ENCODE measurements at regions not wholly inside any gene's neighbourhood (a gene's known extent, or its start where the extent isn't known, plus 50 kb on each side); places are given as distances from the start of the nearest gene placed in this dataset.
A peak's percentile ranks its signal among the peaks of the same experiment; 100 is the strongest.

DNA sequence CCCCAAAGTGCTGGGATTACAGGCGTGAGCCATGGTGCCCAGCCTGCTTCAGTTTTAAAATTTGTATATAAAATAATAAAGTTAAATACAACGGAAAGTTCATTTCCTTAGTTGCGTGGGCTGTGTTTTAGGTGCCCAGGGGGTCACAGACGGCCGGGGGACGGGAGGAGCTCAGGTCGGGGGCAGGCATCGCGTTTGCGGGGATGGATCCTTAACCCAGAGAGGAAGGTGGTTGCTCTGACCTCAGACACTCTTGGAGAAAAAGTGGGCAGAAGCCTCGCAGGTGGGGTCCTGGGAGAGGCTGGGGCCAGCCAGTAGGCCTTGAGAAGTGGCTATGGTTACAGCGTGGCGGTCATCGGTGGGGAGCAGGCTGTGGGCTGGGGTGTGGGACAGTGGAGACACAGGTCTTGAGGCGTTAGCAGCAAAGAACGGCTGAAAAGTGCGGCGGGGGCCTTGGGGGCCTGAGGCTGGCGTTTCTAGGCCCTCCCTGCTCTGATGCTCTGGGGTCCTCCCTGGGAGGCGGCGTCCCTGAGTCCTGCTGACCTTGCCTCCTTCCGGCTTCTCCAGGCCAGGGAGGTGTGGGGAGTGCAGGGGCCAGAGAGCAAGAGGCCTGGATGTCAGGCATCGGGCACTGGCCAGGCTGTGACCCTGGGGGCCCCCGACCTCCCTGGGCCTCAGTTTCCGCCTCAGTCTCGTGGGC is 54.4 kb downstream of the UNCX start:
- no peak for DNase-seq (ENCODE audit: low read depth)
- no peak overlapping the region for H3K4me3 ChIP-seq (ENCODE audit: low read depth, low read length)
- in situ Hi-C loops (cut with HindIII; ENCODE audit: low sequenced_read_pairs), result no loop called here
- no peak for TF ChIP-seq CTCF (IDR thresholded peaks at IDR 0.05; ENCODE audit: low read depth, low read length, missing control alignments)

- DNase-seq (ENCODE audit: low read depth), result no peak
- no peak for TF ChIP-seq CTCF (IDR thresholded peaks at IDR 0.05; ENCODE audit: low read depth, low read length, missing control alignments)
- H3K4me3 ChIP-seq (ENCODE audit: low read depth, low read length), result no peak overlapping the region
- in situ Hi-C loops (cut with HindIII; ENCODE audit: low sequenced_read_pairs), result no loop called here
Measured at GRCh38 chr7:1287752-1288201, 55.1 kb downstream of the UNCX start.

DNA sequence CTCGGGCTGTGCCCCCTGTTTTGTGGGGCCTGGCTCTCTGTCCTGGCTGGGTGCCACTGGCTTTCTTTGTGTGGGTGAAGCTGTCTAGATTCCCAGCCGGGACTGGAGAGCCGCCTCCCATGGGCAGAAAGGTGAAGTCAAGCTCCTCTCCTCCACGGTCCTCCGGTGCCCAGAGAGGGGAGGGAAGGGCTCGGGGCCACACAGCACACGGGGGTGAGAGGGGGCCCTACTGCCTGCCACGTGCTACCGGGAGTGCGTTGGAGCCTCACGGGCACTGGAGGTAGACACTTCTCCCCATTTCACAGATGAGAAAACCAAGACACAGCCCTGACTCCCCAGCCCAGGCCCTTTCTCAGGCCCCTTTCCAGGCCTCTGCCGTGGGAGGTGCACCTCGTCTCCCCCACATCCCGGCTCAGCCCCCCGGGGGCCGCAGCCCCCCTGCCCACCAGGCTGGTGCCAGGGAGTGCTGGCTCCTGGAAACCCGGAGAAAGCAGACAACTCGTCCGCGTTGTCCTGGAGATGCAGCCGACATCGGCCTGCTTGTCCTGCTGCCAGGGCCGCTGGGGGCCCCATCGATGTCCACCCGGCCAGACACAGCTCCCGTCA is 55.8 kb downstream of the UNCX start:
- H3K4me3 ChIP-seq (ENCODE audit: low read depth, low read length), result no peak overlapping the region
- in situ Hi-C loops (cut with HindIII; ENCODE audit: low sequenced_read_pairs), result no loop called here
- no peak for DNase-seq (ENCODE audit: low read depth)
- no peak for TF ChIP-seq CTCF (IDR thresholded peaks at IDR 0.05; ENCODE audit: low read depth, low read length, missing control alignments)

- H3K4me3 ChIP-seq (ENCODE audit: low read depth, low read length), result no peak overlapping the region
- DNase-seq (ENCODE audit: low read depth), result no peak
- in situ Hi-C loops (cut with HindIII; ENCODE audit: low sequenced_read_pairs), result no loop called here
- TF ChIP-seq CTCF (IDR thresholded peaks at IDR 0.05; ENCODE audit: low read depth, low read length, missing control alignments), result no peak
Measured at GRCh38 chr7:1288996-1289551, 56.4 kb downstream of the UNCX start.

DNA sequence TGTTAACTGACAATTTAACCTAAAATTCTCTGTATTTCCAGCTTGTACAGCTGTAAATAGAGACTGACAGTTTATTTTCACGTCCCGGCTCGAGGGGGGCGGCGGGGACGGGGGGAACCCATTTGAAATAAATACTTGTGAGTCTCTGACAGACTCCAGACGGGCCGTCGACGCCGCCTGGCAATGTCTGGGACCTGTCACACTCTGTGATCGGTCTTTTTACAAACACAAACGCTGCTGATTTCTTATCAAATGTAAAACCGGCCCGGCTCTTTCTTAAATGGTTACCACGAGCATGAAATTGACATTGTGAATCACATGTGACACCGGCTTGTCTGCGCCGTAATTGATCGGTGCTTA is 57.0 kb downstream of the UNCX start:
- no peak overlapping the region for H3K4me3 ChIP-seq (ENCODE audit: low read depth, low read length)
- no peak for TF ChIP-seq CTCF (IDR thresholded peaks at IDR 0.05; ENCODE audit: low read depth, low read length, missing control alignments)
- DNase-seq (ENCODE audit: low read depth), result no peak
- in situ Hi-C loops (cut with HindIII; ENCODE audit: low sequenced_read_pairs), result no loop called here

DNA sequence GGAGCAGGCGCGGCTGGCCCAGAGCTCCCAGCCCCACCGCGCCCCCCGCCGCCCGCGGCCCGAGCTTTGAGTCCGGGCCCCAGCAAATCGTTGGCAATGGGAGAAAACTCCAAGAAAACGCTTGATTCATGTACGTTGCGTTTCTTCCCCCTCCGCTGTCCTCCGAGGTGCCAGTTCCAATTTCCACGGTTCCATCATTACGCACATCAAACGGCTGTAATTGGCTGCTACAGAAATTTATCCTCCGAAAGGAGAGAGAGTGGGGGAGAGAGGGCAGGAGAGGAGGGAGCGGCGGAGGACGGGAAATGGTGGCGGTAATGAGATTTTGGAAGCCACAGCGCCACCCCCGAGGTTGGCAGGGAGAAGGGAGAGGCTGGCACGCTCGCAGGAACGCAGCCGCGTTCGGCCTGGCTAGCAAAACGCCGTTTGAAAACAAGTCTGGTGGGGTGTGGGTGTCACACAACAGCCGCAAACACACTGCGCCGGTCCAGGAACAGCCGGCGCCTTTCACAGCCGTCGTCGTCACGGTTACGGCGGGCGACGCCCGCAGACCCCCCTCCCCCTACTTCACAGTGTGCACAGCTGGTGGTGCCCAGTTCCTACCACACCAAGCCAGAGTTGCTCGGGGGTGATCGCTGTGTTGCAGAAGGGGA is 57.5 kb downstream of the UNCX start:
- in situ Hi-C loops (cut with HindIII; ENCODE audit: low sequenced_read_pairs), result no loop called here
- no peak for TF ChIP-seq CTCF (IDR thresholded peaks at IDR 0.05; ENCODE audit: low read depth, low read length, missing control alignments)
- DNase-seq (ENCODE audit: low read depth), result no peak

More for the DNA sequence above, 57.5 kb downstream of the UNCX start:
- H3K4me3 ChIP-seq (ENCODE audit: low read depth, low read length), result peak overlapping the region; percentile 12
